PC-9 (cell line): ENCODE measurements at regions not wholly inside any gene's neighbourhood (a gene's known extent, or its start where the extent isn't known, plus 50 kb on each side); places are given as distances from the start of the nearest gene placed in this dataset.

Source experiments
- BruUV-seq: library from RNA; stranded (reverse); fragments of 400-500 nt; replicated peaks from 2 replicates; lab custom pipeline; 2021; lab: Mats Ljungman, UMichigan
- CTCF ChIA-PET: fragments of 300-600 bp; sonication (Branson Sonifier 250); formaldehyde crosslinking; loops from one replicate; lab custom pipeline; 2022; ENCODE audit warnings: antibody characterized with exemption; lab: Charles Lee
- POLR2A ChIA-PET: fragments of 300-600 bp; sonication (Branson Sonifier 250); formaldehyde crosslinking; loops from one replicate; lab custom pipeline; 2022; ENCODE audit warnings: antibody characterized with exemption; ENCODE audit not compliant: unreplicated experiment; lab: Charles Lee
- DNase-seq, 2 experiments: peaks; one replicate each; pipeline versions ENCODE4 v3.0.0 to v3.0.0-alpha.2; 2015 to 2022; ENCODE audit warnings: mixed read lengths in 1 of 2
- H2AFZ ChIP-seq: fragments of 200-600 bp; sonication (generic); 2 replicates; pipeline ENCODE4 v1.8.1; 2017; ENCODE audit warnings: antibody characterized with exemption
- H3F3A ChIP-seq: fragments of 200-600 bp; sonication (generic); 2 replicates; pipeline ENCODE4 v1.8.1; 2017; ENCODE audit warnings: antibody characterized with exemption, mild to moderate bottlenecking, low read depth; ENCODE audit not compliant: insufficient read depth
- H3K27ac ChIP-seq: fragments of 200-600 bp; sonication (generic); 2 replicates; pipeline ENCODE4 v1.6.1; 2016; ENCODE audit warnings: mixed run types
- H3K27me3 ChIP-seq: fragments of 200-600 bp; sonication (generic); 2 replicates; pipeline ENCODE4 v1.6.1; 2016; ENCODE audit warnings: low read depth, mixed run types; ENCODE audit not compliant: insufficient read depth
- H3K36me3 ChIP-seq: fragments of 200-600 bp; sonication (generic); 2 replicates; pipeline ENCODE4 v1.6.1; 2016; ENCODE audit warnings: low read depth, mixed run types
- H3K4me1 ChIP-seq: fragments of 200-600 bp; sonication (generic); replicated peaks from 2 replicates; pipeline ENCODE4 v1.6.1; 2016; ENCODE audit warnings: mixed run types; ENCODE audit not compliant: insufficient read depth
- H3K4me2 ChIP-seq: fragments of 200-600 bp; sonication (generic); 2 replicates; pipeline ENCODE4 v1.6.1; 2017; ENCODE audit warnings: mixed run types
- H3K4me3 ChIP-seq: fragments of 200-600 bp; sonication (generic); 2 replicates; pipeline ENCODE4 v1.6.1; 2016; ENCODE audit warnings: mixed run types
- H3K79me2 ChIP-seq: fragments of 200-600 bp; sonication (generic); 2 replicates; pipeline ENCODE4 v1.6.1; 2017; ENCODE audit warnings: low read depth, mixed run types
- H3K9me2 ChIP-seq: fragments of 200-600 bp; sonication (generic); 2 replicates; pipeline ENCODE4 v1.8.1; 2017; ENCODE audit warnings: mild to moderate bottlenecking; ENCODE audit not compliant: insufficient read depth
- H3K9me3 ChIP-seq: fragments of 200-600 bp; sonication (generic); 2 replicates; pipeline ENCODE4 v1.8.1; 2016; ENCODE audit warnings: low read depth; ENCODE audit not compliant: insufficient read depth
- H4K20me1 ChIP-seq: fragments of 200-600 bp; sonication (generic); 2 replicates; pipeline ENCODE4 v1.8.1; 2017; ENCODE audit not compliant: insufficient read depth
- CTCF ChIP-seq: fragments of 200-600 bp; sonication (generic); conservative IDR thresholded peaks from 2 replicates; pipeline ENCODE4 v1.6.1; 2017; ENCODE audit warnings: mixed run types, antibody characterized with exemption, mild to moderate bottlenecking, moderate library complexity
- EZH2 ChIP-seq: fragments of 200-600 bp; sonication (generic); IDR thresholded peaks from 2 replicates; pipeline ENCODE4 v1.8.0; 2017; ENCODE audit warnings: antibody characterized with exemption, low read depth
- intact Hi-C: fragments of 100-400 bp; cut with micrococcal nuclease; formaldehyde crosslinking; loops from one replicate; pipeline ENCODE4 v1.10.0; 2022; ENCODE audit not compliant: unreplicated experiment

- no peaks in the 10 kb centered on the region for H3K27me3 ChIP-seq
- intact Hi-C loops, result no loop called here
- no peaks in the 10 kb centered on the region for H3K36me3 ChIP-seq
- H3K4me1 ChIP-seq, result no peaks in the 10 kb centered on the region
- BruUV-seq, result no TSS peak
- H3K79me2 ChIP-seq, result no peaks in the 10 kb centered on the region
- H2AFZ ChIP-seq, result no peak overlapping the region
- H3K4me3 ChIP-seq, result no peak overlapping the region
- ChIA-PET CTCF (no interaction called here), POLR2A (no interaction called here)
- H3K9me2 ChIP-seq, result no peaks in the 10 kb centered on the region
- H3K9me3 ChIP-seq, result no peaks in the 10 kb centered on the region
- H3F3A ChIP-seq, result no peaks in the 10 kb centered on the region
- no peak overlapping the region for H3K4me2 ChIP-seq
- TF ChIP-seq CTCF, result no peak
- no peak for TF ChIP-seq EZH2
- no peaks in the 10 kb centered on the region for H4K20me1 ChIP-seq
- no peak overlapping the region for H3K27ac ChIP-seq
- no peak for DNase-seq
Measured at GRCh38 chr21:15256996-15257395, 192.2 kb upstream of the NRIP1 start.

GRCh38 chr21:15257646-15258045 lies 192.8 kb upstream of the NRIP1 start:
- TF ChIP-seq EZH2 (no peak), CTCF (no peak)
- BruUV-seq, result no TSS peak
- no peaks in the 10 kb centered on the region for H3K4me1 ChIP-seq
- H3K4me2 ChIP-seq, result no peak overlapping the region
- ChIA-PET POLR2A (no interaction called here), CTCF (no interaction called here)
- no peaks in the 10 kb centered on the region for H3K9me2 ChIP-seq
- H3K79me2 ChIP-seq, result no peaks in the 10 kb centered on the region
- no peak overlapping the region for H3K27ac ChIP-seq
- H2AFZ ChIP-seq, result no peak overlapping the region
- H4K20me1 ChIP-seq, result no peaks in the 10 kb centered on the region
- H3K27me3 ChIP-seq, result no peaks in the 10 kb centered on the region
- H3K4me3 ChIP-seq, result no peak overlapping the region
- no peak for DNase-seq
- H3K9me3 ChIP-seq, result no peaks in the 10 kb centered on the region
- no peaks in the 10 kb centered on the region for H3K36me3 ChIP-seq
- intact Hi-C loops, result no loop called here
- no peaks in the 10 kb centered on the region for H3F3A ChIP-seq

GRCh38 chr21:15259824-15260223 lies 195.0 kb upstream of the NRIP1 start:
- ChIA-PET CTCF (no interaction called here), POLR2A (interaction anchor here (0.6 kb wide), 1 partner anchor 186 kb away, joined by 3 read pairs; no protein-coding TSS in a partner anchor)
- no peaks in the 10 kb centered on the region for H3K4me1 ChIP-seq
- DNase-seq, result no peak
- H3K79me2 ChIP-seq, result no peaks in the 10 kb centered on the region
- H3K27ac ChIP-seq, result no peak overlapping the region
- H4K20me1 ChIP-seq, result no peaks in the 10 kb centered on the region
- no peaks in the 10 kb centered on the region for H3K9me2 ChIP-seq
- H3K4me2 ChIP-seq, result no peak overlapping the region
- TF ChIP-seq CTCF, result no peak
- no peak for TF ChIP-seq EZH2
- no peaks in the 10 kb centered on the region for H3K9me3 ChIP-seq
- BruUV-seq, result no TSS peak
- H3F3A ChIP-seq, result no peaks in the 10 kb centered on the region
- H3K4me3 ChIP-seq, result no peak overlapping the region
- H3K36me3 ChIP-seq, result no peaks in the 10 kb centered on the region
- no peak overlapping the region for H2AFZ ChIP-seq
- intact Hi-C loops, result no loop called here
- H3K27me3 ChIP-seq, result no peaks in the 10 kb centered on the region
